AG04450 (cell line): ENCODE measurements at regions not wholly inside any gene's neighbourhood (a gene's known extent, or its start where the extent isn't known, plus 50 kb on each side); places are given as distances from the start of the nearest gene placed in this dataset.

Source experiments
- CTCF ChIA-PET: fragments of 300-600, 350-600 bp; formaldehyde crosslinking; extraction: SDS; loops from one replicate; lab custom pipeline; 2022; ENCODE audit warnings: antibody characterized with exemption, inconsistent platforms; lab: Charles Lee
- POLR2A ChIA-PET: fragments of 350-600 bp; formaldehyde crosslinking; extraction: SDS; loops from one replicate; lab custom pipeline; 2021; ENCODE audit warnings: antibody characterized with exemption, inconsistent platforms; lab: Yijun Ruan, JAX
- DNase-seq: peaks from one replicate; pipeline ENCODE4 v3.0.0-alpha.2; 2011; ENCODE audit warnings: low read depth, low spot score
- H3K27ac ChIP-seq: one replicate; pipeline ENCODE4 v1.5.1; 2012; ENCODE audit warnings: low read depth, low read length, control low read depth
- H3K27me3 ChIP-seq: one replicate; pipeline ENCODE4 v1.6.0; 2012; ENCODE audit warnings: low read length; ENCODE audit not compliant: control insufficient read depth, insufficient read depth
- H3K4me3 ChIP-seq: 2 replicates; pipeline ENCODE4 v1.5.1; 2011; ENCODE audit warnings: mild to moderate bottlenecking, low read depth, low read length, control low read depth
- H3K9me3 ChIP-seq: 2 replicates; pipeline ENCODE4 v1.5.1; 2012; ENCODE audit warnings: low read length; ENCODE audit not compliant: control insufficient read depth, insufficient read depth
- TF ChIP-seq, protein P1 (sequence below): IDR thresholded peaks from 2 replicates; pipeline ENCODE4 v1.5.1; 2011; ENCODE audit warnings: low read depth, low read length, control low read depth, inconsistent platforms

DNA sequence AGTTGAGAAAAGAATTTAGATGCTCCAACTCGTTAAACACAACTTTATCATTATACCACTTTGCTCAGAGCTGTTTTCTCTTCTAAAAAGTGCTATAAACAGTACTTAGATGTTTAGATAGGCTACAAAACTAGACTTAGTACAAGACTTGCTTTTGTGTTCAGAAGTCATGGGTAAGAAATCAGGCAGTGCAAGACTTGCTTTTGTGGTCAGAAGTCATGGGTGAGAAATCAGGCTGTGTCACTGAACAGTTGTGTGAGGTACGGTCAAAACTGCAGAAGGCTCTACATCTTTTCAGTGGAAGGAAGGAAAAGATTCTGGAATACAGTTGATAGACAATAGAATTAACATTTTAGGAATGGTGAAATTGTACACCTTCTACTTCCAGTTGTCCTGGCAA lies 239.7 kb downstream of the DNAJB9 start:
- POLR2A ChIA-PET, result no interaction called here
- no peak overlapping the region for H3K27ac ChIP-seq
- no peak overlapping the region for H3K4me3 ChIP-seq
- TF ChIP-seq, protein P1, sequence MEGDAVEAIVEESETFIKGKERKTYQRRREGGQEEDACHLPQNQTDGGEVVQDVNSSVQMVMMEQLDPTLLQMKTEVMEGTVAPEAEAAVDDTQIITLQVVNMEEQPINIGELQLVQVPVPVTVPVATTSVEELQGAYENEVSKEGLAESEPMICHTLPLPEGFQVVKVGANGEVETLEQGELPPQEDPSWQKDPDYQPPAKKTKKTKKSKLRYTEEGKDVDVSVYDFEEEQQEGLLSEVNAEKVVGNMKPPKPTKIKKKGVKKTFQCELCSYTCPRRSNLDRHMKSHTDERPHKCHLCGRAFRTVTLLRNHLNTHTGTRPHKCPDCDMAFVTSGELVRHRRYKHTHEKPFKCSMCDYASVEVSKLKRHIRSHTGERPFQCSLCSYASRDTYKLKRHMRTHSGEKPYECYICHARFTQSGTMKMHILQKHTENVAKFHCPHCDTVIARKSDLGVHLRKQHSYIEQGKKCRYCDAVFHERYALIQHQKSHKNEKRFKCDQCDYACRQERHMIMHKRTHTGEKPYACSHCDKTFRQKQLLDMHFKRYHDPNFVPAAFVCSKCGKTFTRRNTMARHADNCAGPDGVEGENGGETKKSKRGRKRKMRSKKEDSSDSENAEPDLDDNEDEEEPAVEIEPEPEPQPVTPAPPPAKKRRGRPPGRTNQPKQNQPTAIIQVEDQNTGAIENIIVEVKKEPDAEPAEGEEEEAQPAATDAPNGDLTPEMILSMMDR, result no peak
- CTCF ChIA-PET, result no interaction called here
- no peaks in the 10 kb centered on the region for H3K9me3 ChIP-seq
- DNase-seq, result no peak
- H3K27me3 ChIP-seq, result no peaks in the 10 kb centered on the region

DNA sequence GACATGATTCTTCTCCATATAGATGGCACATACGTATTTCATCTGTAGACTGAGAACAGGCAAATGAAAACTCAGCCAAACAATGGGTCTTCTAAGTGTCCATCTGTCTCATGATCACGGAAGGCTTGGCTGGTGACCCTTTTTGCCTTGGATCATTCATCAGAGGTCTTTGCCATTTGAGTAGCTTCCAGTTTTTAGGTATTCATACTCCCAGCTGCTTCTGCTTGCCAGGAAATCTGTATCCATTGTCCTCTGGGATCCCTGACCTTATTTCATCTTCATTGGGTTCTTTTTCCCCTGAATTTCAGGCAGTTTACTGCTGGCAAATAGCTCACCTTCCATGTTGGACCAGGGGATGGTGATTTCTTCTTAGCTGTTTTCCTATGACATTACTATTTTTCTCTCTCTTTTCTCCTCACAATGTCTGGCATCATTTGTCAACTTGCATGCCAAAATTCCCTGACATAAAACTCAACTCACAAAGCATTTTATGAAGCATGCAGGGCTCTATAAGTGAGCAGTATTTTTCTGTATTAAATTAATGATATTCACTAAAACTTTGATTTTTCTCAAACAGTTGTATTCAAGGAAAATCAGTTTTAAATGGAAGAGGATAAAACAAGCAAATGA lies 241.2 kb downstream of the DNAJB9 start:
- Histone ChIP-seq H3K9me3 (no peaks in the 10 kb centered on the region), H3K27me3 (no peaks in the 10 kb centered on the region), H3K4me3 (no peak overlapping the region), H3K27ac (no peak overlapping the region)
- TF ChIP-seq, protein P1, result no peak
- no peak for DNase-seq
- ChIA-PET POLR2A (no interaction called here), CTCF (no interaction called here)

DNA sequence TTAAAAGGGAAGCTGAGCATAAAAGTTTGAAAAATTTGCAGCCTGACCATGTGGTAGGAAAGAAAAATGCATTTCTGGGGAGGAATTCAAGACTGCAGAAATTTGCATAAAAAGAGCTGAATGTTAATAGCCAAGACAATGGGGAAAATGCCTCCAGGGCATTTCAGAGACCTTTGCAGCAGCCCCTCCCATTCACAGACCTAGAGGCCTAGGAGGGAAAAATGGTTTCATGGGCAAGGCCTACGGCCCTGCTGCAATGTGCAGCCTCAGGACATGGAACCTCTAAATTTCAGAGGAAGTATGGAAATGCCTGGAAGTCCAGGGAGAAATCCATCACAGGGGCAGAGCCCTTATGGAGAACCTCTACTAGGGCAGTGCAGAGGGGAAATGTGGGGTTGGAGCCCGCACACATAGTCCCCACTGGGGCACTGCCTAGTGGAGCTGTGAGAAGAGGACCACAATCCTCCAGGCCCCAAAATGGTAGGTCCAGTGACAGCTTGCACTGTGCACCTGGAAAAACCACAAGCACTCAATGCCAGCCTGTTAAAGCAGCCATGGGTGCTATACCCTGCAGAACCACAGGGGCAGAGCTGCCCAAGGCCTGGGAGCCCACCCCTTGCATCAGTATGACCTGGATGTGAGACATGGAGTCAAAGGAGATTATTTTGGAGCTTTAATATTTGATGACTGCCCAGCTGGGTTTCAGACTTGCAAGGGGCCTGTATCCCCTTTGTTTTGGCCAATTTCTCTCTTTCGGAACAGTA lies 243.8 kb downstream of the DNAJB9 start:
- TF ChIP-seq, protein P1, result no peak
- POLR2A ChIA-PET, result no interaction called here
- DNase-seq, result no peak
- H3K27me3 ChIP-seq, result no peaks in the 10 kb centered on the region
- H3K27ac ChIP-seq, result no peak overlapping the region
- H3K4me3 ChIP-seq, result no peak overlapping the region
- H3K9me3 ChIP-seq, result no peaks in the 10 kb centered on the region
- CTCF ChIA-PET, result no interaction called here

DNA sequence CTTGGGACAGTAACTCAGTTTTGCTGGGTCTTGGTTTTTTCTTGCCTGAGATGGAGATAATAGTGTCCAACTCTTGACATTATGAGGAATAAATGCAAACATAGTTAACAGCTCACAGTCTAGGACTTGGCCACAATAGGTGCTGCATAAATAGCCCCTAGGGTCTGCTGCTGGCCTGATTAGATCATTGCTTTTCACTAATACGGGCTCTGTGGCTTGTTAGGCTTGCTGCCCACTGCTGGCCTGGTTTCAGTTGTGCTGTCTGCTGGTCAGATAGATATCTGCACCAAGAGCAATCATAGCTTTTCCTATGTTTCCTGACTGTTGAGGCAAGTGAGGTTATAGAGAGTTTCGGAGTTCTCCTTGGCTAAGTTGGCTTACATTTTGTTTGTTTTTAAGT lies 246.1 kb downstream of the DNAJB9 start:
- TF ChIP-seq, protein P1, result no peak
- ChIA-PET POLR2A (no interaction called here), CTCF (no interaction called here)

DNA sequence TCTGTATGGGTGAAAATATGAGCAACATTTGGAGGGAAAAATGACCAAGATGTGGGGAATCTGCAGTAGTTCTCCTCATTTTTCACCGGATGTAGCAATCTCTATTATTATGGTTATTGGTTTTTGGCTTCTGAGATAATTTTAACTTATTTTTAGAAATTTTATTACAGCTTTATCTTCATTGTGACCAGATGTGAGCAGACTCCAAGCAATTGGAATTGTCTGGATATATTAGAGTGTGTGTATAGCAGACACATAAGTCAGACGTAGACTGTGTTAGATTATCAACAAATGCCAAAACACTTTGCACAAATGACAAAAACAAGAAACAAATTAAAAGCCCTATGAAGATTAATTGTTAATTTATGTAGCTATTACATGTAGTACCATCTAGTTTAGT lies 249.1 kb downstream of the DNAJB9 start:
- H3K27me3 ChIP-seq, result no peaks in the 10 kb centered on the region
- POLR2A ChIA-PET, result no interaction called here
- no peaks in the 10 kb centered on the region for H3K9me3 ChIP-seq
- no peak for DNase-seq
- no peak overlapping the region for H3K4me3 ChIP-seq
- CTCF ChIA-PET, result no interaction called here
- TF ChIP-seq, protein P1, result no peak
- H3K27ac ChIP-seq, result no peak overlapping the region

More for the DNA sequence above, 246.1 kb downstream of the DNAJB9 start:
- Histone ChIP-seq H3K27ac (no peak overlapping the region), H3K27me3 (no peaks in the 10 kb centered on the region), H3K4me3 (no peak overlapping the region), H3K9me3 (no peaks in the 10 kb centered on the region)
- no peak for DNase-seq
